Hepatocyte (in vitro differentiated cells): ENCODE measurements at regions not wholly inside any gene's neighbourhood (a gene's known extent, or its start where the extent isn't known, plus 50 kb on each side); places are given as distances from the start of the nearest gene placed in this dataset.

Experiments used
- EZH2 ChIP-seq: fragments of 200-600 bp; sonication (generic); IDR thresholded peaks from 2 replicates; pipeline ENCODE4 v1.6.1; 2016; ENCODE audit warnings: antibody characterized with exemption, mild to moderate bottlenecking, borderline replicate concordance
- EZH2phosphoT487 ChIP-seq: fragments of 200-600 bp; sonication (generic); IDR thresholded peaks from one replicate; pipeline ENCODE4 v1.6.1; 2018; ENCODE audit warnings: antibody characterized with exemption, mild to moderate bottlenecking, low read depth, moderate library complexity; ENCODE audit not compliant: unreplicated experiment, severe bottlenecking
- TF ChIP-seq, protein P1 (sequence below): fragments of 200-600 bp; sonication (generic); IDR thresholded peaks from 2 replicates; pipeline ENCODE4 v1.5.1; 2016; ENCODE audit warnings: antibody characterized with exemption, mild to moderate bottlenecking; ENCODE audit not compliant: poor library complexity

DNA sequence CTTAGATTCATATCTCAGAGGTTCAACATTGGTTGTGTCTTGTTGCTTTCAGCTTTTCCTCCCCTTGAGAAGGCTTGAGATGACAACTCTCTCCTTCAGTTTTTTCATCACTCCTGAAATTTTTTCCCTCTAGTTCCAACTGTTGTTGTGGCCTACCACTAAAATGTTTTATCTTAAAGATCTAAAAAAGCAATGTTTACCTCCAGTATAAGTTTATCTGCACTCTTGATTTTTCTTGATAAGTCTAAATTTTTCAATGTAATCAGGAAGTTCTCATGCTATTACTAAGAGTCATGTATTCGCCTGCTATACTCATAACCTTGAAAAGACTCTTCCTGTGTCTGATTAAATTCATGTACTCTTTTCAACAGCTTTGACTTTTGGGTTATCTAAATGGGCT, 366.3 kb upstream of the TFPI start:
- TF ChIP-seq, protein P1, sequence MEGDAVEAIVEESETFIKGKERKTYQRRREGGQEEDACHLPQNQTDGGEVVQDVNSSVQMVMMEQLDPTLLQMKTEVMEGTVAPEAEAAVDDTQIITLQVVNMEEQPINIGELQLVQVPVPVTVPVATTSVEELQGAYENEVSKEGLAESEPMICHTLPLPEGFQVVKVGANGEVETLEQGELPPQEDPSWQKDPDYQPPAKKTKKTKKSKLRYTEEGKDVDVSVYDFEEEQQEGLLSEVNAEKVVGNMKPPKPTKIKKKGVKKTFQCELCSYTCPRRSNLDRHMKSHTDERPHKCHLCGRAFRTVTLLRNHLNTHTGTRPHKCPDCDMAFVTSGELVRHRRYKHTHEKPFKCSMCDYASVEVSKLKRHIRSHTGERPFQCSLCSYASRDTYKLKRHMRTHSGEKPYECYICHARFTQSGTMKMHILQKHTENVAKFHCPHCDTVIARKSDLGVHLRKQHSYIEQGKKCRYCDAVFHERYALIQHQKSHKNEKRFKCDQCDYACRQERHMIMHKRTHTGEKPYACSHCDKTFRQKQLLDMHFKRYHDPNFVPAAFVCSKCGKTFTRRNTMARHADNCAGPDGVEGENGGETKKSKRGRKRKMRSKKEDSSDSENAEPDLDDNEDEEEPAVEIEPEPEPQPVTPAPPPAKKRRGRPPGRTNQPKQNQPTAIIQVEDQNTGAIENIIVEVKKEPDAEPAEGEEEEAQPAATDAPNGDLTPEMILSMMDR = no peak
- TF ChIP-seq EZH2 = no peak
- TF ChIP-seq EZH2phosphoT487 = no peak
